ENCODE measurements at regions not wholly inside any gene's neighbourhood (a gene's known extent, or its start where the extent isn't known, plus 50 kb on each side); places are given as distances from the start of the nearest gene placed in this dataset.
"Not testable (repeated sequence)": the region's sequence is repeated elsewhere in the genome, so short reads cannot be mapped to it uniquely, and the experiment has no call there.

DNA sequence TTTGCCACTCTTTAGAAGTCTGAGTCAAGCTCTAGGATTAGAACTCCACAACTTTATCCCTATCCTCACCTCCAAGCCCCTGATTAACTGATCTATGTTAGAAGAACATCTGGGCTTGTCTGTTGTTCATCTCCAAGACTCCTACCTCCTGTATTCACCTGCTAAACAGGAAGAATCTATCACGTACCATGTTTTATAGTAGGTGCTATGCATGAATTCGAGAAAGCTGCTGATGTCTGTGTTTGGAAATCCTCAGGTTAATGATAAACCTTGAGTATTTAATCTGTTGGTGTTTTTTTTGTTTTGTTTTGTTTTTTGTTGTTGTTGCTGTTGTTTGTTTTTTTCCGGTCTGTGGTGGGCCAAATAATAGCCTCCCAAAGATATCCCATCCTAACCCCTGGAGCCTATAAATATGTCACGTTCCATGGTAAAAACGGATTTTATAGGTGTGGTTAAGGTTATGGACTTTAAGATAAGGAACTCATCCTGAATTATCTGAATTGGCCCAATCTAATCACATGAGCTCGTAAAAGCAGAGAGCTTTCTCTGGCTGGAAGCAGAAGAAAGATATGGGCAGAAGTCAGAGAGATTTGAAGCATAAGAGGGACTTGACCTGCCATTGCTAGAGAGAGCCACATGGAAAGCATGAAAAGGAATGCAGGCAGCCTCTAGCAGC, 101.2 kb upstream of the DUSP21 start:
- TF ChIP-seq, protein P1, sequence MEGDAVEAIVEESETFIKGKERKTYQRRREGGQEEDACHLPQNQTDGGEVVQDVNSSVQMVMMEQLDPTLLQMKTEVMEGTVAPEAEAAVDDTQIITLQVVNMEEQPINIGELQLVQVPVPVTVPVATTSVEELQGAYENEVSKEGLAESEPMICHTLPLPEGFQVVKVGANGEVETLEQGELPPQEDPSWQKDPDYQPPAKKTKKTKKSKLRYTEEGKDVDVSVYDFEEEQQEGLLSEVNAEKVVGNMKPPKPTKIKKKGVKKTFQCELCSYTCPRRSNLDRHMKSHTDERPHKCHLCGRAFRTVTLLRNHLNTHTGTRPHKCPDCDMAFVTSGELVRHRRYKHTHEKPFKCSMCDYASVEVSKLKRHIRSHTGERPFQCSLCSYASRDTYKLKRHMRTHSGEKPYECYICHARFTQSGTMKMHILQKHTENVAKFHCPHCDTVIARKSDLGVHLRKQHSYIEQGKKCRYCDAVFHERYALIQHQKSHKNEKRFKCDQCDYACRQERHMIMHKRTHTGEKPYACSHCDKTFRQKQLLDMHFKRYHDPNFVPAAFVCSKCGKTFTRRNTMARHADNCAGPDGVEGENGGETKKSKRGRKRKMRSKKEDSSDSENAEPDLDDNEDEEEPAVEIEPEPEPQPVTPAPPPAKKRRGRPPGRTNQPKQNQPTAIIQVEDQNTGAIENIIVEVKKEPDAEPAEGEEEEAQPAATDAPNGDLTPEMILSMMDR (IDR thresholded peaks at IDR 0.05): no peak
- TF ChIP-seq POLR2A (IDR thresholded peaks at IDR 0.05): no peak
- H3K36me3 ChIP-seq: no peaks in the 10 kb centered on the region
- no peak for DNase-seq
- no peaks in the 10 kb centered on the region for H3K27me3 ChIP-seq
- no peak overlapping the region for H3K27ac ChIP-seq
- no peaks in the 10 kb centered on the region for H3K9me3 ChIP-seq
- 70 to 84% methylated on average over 5 to 6 of the region's 6 CpGs for WGBS, 2 donors
- no peak overlapping the region for H3K4me3 ChIP-seq
- intact Hi-C loops (cut with DNase I): no loop called here
- no peaks in the 10 kb centered on the region for H3K4me1 ChIP-seq

DNA sequence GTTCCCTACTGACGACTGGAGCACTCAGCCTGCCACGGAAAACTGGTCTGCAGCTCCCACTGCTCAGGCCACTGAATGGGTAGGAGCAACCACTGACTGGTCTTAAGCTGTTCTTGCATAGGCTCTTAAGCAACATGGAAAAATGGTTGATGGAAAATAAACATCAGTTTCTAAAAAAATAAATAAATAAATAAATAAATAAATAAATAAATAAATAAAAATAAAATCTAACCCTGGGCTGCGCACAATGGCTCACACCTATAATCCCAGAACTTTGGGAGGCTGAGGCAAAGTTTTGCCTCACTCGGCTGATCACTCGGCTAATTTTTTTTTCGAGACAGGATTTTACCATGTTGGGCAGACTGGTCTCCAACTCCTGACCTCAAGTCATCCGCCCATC, 102.0 kb upstream of the DUSP21 start:
- WGBS, 2 donors: 85 to 93% methylated on average over 5 to 6 of the region's 7 CpGs
- H3K27me3 ChIP-seq; H3K4me3 ChIP-seq; H3K36me3 ChIP-seq; H3K27ac ChIP-seq; DNase-seq; intact Hi-C loops (cut with DNase I); H3K9me3 ChIP-seq; H3K4me1 ChIP-seq: not testable (repeated sequence)

DNA sequence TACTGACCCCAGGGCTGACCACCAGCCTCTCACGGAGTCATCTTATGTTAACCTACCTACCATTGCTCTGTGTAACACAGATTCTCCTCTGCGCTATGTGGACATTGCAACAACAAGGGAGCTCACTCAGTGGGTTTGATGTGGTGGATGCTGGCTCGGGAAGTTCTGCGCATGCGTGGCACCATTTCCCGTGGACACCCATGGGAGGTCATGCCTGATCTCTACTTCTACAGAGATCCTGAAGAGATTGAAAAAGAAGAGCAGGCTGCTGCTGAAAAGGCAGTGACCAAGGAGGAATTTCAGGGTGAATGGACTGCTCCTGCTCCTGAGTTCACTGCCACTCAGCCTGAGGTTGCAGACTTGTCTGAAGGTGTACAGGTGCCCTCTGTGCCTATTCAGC, 102.4 kb upstream of the DUSP21 start:
- H3K36me3 ChIP-seq; H3K4me3 ChIP-seq; intact Hi-C loops (cut with DNase I); H3K9me3 ChIP-seq; H3K27me3 ChIP-seq; H3K4me1 ChIP-seq; H3K27ac ChIP-seq; DNase-seq: not testable (repeated sequence)
- WGBS, 2 donors: no CpG with 5 or more reads among the region's 6 CpGs

GRCh38 chrX:44735498-44735897, 108.3 kb upstream of the DUSP21 start:
- Histone ChIP-seq H3K27me3 (no peaks in the 10 kb centered on the region), H3K4me1 (no peaks in the 10 kb centered on the region), H3K9me3 (no peaks in the 10 kb centered on the region), H3K36me3 (no peaks in the 10 kb centered on the region), H3K27ac (no peak overlapping the region), H3K4me3 (no peak overlapping the region)
- intact Hi-C loops (cut with DNase I): no loop called here
- no peak for DNase-seq
- 38 to 59% methylated on average over 2 of the region's 2 CpGs for WGBS, 2 donors
- TF ChIP-seq, protein P1 (IDR thresholded peaks at IDR 0.05): no peak
- TF ChIP-seq POLR2A (IDR thresholded peaks at IDR 0.05): no peak

GRCh38 chrX:44733931-44734330, 109.9 kb upstream of the DUSP21 start:
- no peak overlapping the region for H3K27ac ChIP-seq
- intact Hi-C loops (cut with DNase I): no loop called here
- H3K9me3 ChIP-seq: no peaks in the 10 kb centered on the region
- TF ChIP-seq, protein P1 (IDR thresholded peaks at IDR 0.05): no peak
- no peak for TF ChIP-seq POLR2A (IDR thresholded peaks at IDR 0.05)
- no peaks in the 10 kb centered on the region for H3K27me3 ChIP-seq
- H3K4me3 ChIP-seq: no peak overlapping the region
- no peak for DNase-seq
- no peaks in the 10 kb centered on the region for H3K4me1 ChIP-seq
- no peaks in the 10 kb centered on the region for H3K36me3 ChIP-seq

DNA sequence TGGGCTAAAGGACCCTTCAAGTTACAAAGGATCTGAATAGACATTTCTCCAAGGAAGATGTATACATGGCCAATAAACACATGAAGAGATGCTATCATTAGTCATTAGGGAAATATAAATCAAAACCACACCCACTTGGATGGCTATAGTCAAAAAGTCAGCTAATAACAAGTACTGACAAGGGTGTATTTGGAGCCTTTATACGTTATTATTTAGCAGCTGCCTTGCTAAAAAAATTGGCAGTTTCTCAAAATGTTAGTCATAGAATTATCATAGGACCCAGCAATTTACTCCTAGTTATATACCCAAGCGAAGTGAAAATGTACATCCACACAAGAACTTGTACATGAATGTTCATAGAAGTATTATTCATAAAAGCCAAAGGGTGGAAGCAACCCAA, 112.7 kb upstream of the DUSP21 start:
- WGBS, 2 donors: 18 to 30% methylated on average over 2 of the region's 2 CpGs
- no peak overlapping the region for H3K27ac ChIP-seq
- no peak overlapping the region for H3K4me3 ChIP-seq
- H3K4me1 ChIP-seq: no peaks in the 10 kb centered on the region
- H3K27me3 ChIP-seq: no peaks in the 10 kb centered on the region
- TF ChIP-seq, protein P1 (IDR thresholded peaks at IDR 0.05): no peak
- TF ChIP-seq POLR2A (IDR thresholded peaks at IDR 0.05): no peak
- no peak for DNase-seq
- intact Hi-C loops (cut with DNase I): no loop called here
- H3K9me3 ChIP-seq: no peaks in the 10 kb centered on the region
- no peaks in the 10 kb centered on the region for H3K36me3 ChIP-seq
